IMR-90 (cell line): ENCODE measurements at regions not wholly inside any gene's neighbourhood (a gene's known extent, or its start where the extent isn't known, plus 50 kb on each side); places are given as distances from the start of the nearest gene placed in this dataset.

Experiments
- BHLHE40 ChIP-seq: fragments of 150-350 bp; IDR thresholded peaks from 2 replicates; pipeline ENCODE4 v1.6.1; 2016; ENCODE audit warnings: mild to moderate bottlenecking, low read depth, low read length
- MAFK ChIP-seq: IDR thresholded peaks from 2 replicates; pipeline ENCODE4 v1.6.1; 2012; ENCODE audit warnings: low read depth, low read length, improper control_type of control experiment
- MAZ ChIP-seq: IDR thresholded peaks from 2 replicates; pipeline ENCODE4 v1.6.1; 2012; ENCODE audit warnings: low read depth, mild to moderate bottlenecking, low read length, improper control_type of control experiment, moderate library complexity, borderline replicate concordance
- MXI1 ChIP-seq: IDR thresholded peaks from 2 replicates; pipeline ENCODE4 v1.6.1; 2012; ENCODE audit warnings: low read depth, mild to moderate bottlenecking, low read length, moderate library complexity, borderline replicate concordance
- NFE2L2 ChIP-seq: fragments of 150-350 bp; IDR thresholded peaks from 2 replicates; pipeline ENCODE4 v1.6.1; 2016; ENCODE audit warnings: low read depth, mild to moderate bottlenecking, low read length
- POLR2A ChIP-seq: IDR thresholded peaks from 2 replicates; pipeline ENCODE4 v1.6.1; 2012; ENCODE audit warnings: mild to moderate bottlenecking, low read depth, low read length
- RAD21 ChIP-seq: IDR thresholded peaks from 2 replicates; pipeline ENCODE4 v1.6.1; 2012; ENCODE audit warnings: low read length, improper control_type of control experiment
- RCOR1 ChIP-seq: IDR thresholded peaks from 2 replicates; pipeline ENCODE4 v1.6.1; 2012; ENCODE audit warnings: mild to moderate bottlenecking, low read length, improper control_type of control experiment; ENCODE audit not compliant: insufficient replicate concordance
- RFX5 ChIP-seq: IDR thresholded peaks from 2 replicates; pipeline ENCODE4 v1.8.0; 2012; ENCODE audit warnings: low read depth, mild to moderate bottlenecking, low read length, moderate library complexity
- SMC3 ChIP-seq: fragments of 150-350 bp; IDR thresholded peaks from 2 replicates; pipeline ENCODE4 v1.6.1; 2016; ENCODE audit warnings: low read depth, mild to moderate bottlenecking, antibody characterized with exemption, low read length, moderate library complexity
- TF ChIP-seq, protein P1 (sequence below): conservative IDR thresholded peaks from 2 replicates; pipeline ENCODE4 v1.5.1; 2012; ENCODE audit warnings: mild to moderate bottlenecking, low read depth, low read length, improper control_type of control experiment
- TF ChIP-seq, protein P2 (sequence below): fragments of 150-350 bp; IDR thresholded peaks from 2 replicates; pipeline ENCODE4 v1.6.1; 2017; ENCODE audit warnings: mild to moderate bottlenecking, antibody characterized with exemption, low read length, low read depth

DNA sequence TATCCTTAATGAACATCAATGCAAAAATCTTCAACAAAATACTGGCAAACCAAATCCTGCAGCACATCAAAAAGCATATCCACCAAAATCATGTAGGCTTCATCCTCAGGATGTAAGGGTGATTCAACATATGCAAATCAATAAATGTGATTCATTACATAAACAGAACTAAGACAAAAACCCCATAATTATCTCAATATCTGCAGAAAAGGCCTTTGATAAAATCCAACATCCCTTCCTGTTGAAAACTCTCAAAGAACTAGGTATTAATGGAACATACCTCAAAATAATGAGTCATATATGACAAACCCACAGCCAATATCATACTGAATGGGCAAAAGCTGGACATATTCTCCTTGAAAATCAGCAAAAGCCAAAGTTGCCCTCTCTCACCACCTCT lies 54.6 kb upstream of the DEPDC1 start:
- no peak for TF ChIP-seq POLR2A
- TF ChIP-seq, protein P1, sequence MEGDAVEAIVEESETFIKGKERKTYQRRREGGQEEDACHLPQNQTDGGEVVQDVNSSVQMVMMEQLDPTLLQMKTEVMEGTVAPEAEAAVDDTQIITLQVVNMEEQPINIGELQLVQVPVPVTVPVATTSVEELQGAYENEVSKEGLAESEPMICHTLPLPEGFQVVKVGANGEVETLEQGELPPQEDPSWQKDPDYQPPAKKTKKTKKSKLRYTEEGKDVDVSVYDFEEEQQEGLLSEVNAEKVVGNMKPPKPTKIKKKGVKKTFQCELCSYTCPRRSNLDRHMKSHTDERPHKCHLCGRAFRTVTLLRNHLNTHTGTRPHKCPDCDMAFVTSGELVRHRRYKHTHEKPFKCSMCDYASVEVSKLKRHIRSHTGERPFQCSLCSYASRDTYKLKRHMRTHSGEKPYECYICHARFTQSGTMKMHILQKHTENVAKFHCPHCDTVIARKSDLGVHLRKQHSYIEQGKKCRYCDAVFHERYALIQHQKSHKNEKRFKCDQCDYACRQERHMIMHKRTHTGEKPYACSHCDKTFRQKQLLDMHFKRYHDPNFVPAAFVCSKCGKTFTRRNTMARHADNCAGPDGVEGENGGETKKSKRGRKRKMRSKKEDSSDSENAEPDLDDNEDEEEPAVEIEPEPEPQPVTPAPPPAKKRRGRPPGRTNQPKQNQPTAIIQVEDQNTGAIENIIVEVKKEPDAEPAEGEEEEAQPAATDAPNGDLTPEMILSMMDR = no peak
- no peak for TF ChIP-seq RFX5
- TF ChIP-seq SMC3 = no peak
- TF ChIP-seq, protein P2, sequence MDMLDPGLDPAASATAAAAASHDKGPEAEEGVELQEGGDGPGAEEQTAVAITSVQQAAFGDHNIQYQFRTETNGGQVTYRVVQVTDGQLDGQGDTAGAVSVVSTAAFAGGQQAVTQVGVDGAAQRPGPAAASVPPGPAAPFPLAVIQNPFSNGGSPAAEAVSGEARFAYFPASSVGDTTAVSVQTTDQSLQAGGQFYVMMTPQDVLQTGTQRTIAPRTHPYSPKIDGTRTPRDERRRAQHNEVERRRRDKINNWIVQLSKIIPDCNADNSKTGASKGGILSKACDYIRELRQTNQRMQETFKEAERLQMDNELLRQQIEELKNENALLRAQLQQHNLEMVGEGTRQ = no peak
- no peak for TF ChIP-seq NFE2L2
- TF ChIP-seq RAD21 = no peak
- TF ChIP-seq BHLHE40 = no peak
- no peak for TF ChIP-seq MAZ
- no peak for TF ChIP-seq MXI1
- no peak for TF ChIP-seq MAFK
- no peak for TF ChIP-seq RCOR1
